Inflammatory macrophage (primary cell): ENCODE measurements at regions not wholly inside any gene's neighbourhood (a gene's known extent, or its start where the extent isn't known, plus 50 kb on each side); places are given as distances from the start of the nearest gene placed in this dataset.
"Not testable (repeated sequence)": the region's sequence is repeated elsewhere in the genome, so short reads cannot be mapped to it uniquely, and the experiment has no call there.

ENCODE experiments used
- DNase-seq, 2 donors: peaks; one replicate each; pipeline ENCODE4 v3.0.0-alpha.2; 2020 to 2022

- DNase-seq = no peak
These were observed 185.2 kb downstream of the SHOX2 start for GRCh38 chr3:157920822-157921700.

GRCh38 chr3:157919319-157919887 lies 186.8 kb downstream of the SHOX2 start:
- no peak for DNase-seq

DNA sequence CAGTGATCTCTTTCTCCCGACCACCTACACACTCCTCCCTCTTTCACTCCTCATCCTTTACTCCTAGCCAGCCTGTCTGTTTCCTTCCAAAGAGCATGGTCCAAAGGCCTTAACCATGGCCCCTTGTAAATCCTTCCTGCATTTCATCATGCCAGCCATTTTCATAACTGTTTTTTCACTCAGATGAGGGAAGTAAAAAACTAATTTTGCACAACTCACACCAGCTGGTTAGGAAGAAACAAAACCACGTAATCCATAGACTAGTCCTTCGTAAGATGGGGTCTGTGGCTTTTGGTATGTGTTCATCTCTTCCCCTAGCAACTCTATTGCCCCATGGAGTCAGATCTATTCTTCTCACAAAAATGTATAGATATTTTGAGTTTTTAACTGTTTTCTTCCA lies 187.8 kb downstream of the SHOX2 start:
- DNase-seq = no peak

DNA sequence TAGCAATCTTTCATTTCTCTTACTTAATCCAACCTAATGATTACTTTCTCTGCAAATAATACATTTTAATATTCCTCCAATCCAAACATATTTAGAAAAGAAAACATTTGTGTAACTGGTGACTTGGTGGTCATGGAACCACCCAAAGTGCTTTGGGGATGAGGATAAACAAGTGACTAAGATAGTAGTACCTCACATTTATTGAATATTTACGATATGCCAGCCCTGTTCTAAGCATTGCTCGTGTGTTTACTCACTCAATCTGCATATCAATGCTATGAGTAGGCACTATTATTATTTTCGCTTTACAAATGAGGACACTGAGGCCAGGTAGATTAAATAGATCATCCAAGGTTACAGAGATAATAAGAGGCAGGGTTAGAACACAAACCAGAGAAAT lies 189.5 kb downstream of the SHOX2 start:
- DNase-seq = no peak

GRCh38 chr3:157914882-157915281 lies 191.3 kb downstream of the SHOX2 start:
- DNase-seq = no peak

- DNase-seq = no peak
These were observed 192.5 kb downstream of the SHOX2 start for GRCh38 chr3:157913741-157914150.

GRCh38 chr3:157912514-157913451 lies 193.4 kb downstream of the SHOX2 start:
- no peak for DNase-seq

DNA sequence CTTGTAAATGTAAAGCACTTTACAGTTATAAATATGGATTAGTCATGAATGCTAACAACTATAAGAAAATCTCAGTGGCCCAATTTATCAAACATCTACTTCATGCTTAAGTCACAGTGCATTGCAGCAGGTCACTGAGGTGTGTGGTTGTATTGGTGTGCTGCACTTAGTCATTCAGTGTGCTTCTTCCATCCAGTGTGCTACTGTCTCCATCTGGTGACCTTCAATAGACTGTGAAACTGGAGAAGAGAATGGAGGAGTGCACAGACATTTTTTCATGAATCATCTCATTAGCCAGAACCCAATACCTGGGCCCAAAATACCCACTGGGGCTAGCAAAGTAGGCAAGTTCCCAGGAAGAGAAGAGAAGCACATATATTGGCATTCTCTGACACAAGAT lies 199.6 kb downstream of the SHOX2 start:
- no peak for DNase-seq

DNA sequence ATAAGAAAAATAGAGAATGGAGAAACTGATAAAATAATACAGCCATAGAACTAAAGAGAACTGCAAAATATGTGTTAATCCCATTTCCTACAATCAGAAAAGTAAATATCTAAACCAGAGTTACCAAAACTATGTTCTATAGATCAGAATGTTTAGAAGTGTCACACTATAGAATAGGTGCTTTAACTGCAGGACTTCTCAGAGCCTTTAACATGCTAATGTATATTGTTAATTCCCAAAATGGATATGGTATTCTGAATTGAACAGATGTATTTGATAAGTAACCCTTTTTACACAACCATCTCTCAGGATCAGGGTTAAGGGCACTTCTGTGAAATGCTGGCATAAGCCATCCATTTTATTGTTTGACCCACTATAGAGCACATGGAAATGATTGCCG lies 200.3 kb downstream of the SHOX2 start:
- DNase-seq = no peak

DNA sequence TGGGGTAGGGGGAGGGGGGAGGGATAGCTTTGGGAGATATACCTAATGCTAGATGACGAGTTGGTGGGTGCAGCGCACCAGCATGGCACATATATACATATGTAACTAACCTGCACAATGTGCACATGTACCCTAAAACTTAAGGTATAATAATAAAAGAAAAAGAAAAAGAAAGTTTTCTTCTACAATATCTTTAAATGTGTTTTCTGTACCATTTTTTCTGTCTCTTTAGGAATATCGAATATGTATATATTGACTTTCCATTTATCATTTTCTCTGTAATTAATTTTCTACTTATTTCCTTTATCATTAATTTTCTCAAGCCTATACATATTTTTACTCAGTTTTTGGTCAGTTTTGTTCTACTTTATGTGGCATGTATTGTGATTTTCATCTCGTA lies 203.5 kb downstream of the SHOX2 start:
- DNase-seq = not testable (repeated sequence)

DNA sequence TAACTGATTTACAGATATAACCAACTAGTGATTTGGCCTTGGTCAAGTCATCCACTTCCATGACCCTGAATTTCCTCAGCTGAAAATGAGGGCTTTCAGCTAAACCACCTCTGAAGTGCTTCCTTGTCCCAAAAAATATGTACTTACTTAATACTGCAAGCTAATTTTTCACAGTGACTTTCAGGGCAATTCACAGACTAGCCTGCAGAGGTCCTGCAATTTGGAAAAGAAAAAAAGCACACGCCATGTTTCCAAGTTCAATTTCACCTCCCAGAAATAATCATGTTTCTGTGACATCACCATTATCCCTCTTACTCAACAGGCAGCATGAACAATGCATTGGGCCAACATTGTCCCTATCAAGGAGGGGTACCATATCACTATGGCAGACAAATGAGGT lies 218.2 kb downstream of the SHOX2 start:
- no peak for DNase-seq

DNA sequence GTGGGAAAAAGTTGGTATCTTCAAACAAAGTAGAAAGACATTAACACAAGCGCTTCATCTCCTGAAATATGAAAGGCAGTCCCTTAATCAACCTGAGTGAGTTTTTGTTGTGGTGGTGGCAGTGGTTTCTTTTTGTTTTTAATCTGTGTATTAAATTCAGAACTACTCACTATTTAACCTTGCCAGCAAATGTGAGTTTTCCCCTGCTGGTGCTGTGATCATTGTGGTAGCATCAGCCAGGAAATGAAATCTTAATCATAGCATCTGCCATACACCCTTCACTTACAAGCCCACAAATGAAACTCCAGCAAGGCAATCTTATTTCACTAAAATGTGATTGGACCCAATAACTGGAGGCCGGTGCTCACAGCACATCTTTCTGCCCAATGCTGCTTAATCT lies 229.7 kb downstream of the SHOX2 start:
- DNase-seq = no peak

GRCh38 chr3:157872902-157873301 lies 233.3 kb downstream of the SHOX2 start:
- DNase-seq = no peak

- peak in 1 of 2 donors; percentile 9 for DNase-seq
These were observed 234.3 kb downstream of the SHOX2 start for GRCh38 chr3:157871838-157872460.

GRCh38 chr3:157871248-157871647 lies 235.0 kb downstream of the SHOX2 start:
- no peak for DNase-seq

- no peak for DNase-seq
These were observed 237.3 kb downstream of the SHOX2 start for GRCh38 chr3:157868946-157869345.

- no peak for DNase-seq
These were observed 238.0 kb downstream of the SHOX2 start for GRCh38 chr3:157868196-157868595.

DNA sequence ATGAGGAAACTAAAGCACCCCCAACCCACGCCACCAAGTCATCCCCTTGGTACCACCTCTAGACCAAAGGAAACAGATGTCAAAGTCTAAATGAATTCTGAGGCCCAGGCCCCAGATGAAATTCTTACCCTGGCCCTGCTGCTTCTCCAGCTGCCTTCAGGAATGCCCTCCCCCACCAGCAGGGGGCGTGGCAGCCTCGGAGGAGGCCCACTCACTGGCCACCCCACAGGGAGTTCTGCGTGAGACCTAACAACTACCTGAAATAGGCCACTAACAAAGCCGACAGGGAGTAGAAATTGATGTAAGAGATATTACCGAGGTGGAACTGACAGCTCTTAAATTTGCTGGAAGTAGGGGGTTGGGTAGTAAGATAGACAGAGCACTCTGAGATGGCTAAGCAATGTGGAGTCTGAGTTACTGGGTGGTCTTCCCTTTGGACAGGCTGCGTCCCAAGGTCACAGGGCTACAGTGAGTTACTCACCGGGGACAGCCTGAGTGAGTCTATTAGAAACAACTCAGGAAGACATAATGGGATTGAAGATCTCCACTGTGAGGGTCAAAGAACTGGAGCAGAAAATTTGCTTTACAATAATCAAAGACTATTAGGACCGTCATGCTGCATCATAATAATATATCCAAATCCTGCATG lies 240.7 kb downstream of the SHOX2 start:
- DNase-seq = peak; percentile 43 to 56

DNA sequence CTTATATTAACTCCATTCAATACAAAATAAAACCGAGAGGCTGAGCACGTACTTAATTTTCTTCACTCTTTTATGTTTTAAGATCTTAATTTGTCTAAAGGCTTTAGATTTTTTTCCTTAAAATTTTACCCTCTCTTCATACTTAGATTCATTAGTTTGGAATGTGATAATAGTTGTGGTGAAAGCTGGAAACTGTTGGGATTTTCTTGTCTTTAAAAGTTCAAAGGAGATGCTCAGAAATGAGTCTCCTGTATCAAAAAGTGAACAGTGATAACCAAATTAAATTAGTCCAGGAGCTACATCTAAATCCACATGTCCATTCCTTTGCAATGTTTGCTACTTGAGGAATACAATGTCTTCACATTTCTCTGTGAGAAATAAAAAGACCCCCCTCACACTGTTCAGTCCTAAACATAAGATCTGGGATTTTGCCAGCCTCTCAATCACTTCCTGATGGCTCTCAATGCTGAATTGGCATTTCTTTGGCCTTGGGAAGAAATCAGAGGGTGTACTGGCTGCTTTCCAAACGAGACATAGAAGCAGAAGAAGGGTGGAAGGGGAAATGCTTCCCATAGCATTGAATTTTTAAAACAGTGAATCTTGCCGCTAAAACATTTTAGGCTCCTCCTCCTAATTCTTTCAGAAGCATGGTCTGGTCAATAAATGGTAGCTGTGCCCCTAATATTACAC lies 245.0 kb downstream of the SHOX2 start:
- DNase-seq = no peak

- DNase-seq = no peak
These were observed 246.7 kb downstream of the SHOX2 start for GRCh38 chr3:157859541-157859940.

DNA sequence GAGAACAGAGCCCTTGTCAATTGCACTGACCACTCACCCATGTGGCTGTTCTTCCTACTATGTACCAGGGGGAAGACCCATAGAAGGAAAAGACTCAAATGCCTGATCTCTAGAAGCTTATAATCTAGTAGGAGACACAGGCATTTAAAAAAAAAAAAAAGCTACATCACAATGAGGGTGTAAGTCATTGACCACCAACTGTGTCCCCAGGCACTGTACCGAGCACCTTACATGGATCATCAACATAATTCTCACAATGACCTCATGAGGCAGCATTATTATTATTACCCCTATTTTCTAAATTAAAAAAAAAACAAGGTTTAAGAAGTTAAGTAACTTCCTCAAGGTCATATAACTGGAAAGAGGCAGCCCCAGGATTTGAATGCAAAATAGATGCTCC lies 247.4 kb downstream of the SHOX2 start:
- DNase-seq = no peak

DNA sequence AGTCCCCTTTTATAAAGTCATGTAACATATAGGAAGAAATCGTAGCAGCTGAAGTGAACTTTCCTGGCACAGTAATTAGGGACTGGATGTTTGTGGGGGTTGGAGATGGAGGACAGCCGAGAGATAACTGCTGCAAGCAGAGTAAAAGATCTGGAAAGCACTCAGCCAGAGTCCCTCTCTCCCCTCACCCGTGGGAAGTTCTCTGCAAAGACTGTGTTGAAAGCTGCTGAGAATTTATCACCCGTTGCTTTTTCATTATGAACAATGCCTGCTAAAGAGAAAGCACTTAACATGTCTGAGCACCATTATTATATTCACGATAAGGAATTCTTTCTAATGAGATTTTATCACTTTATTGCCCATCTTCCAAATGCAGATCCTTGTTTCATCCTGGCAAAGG lies 248.8 kb downstream of the SHOX2 start:
- no peak for DNase-seq
